ENCODE measurements at regions not wholly inside any gene's neighbourhood (a gene's known extent, or its start where the extent isn't known, plus 50 kb on each side); places are given as distances from the start of the nearest gene placed in this dataset.

DNA sequence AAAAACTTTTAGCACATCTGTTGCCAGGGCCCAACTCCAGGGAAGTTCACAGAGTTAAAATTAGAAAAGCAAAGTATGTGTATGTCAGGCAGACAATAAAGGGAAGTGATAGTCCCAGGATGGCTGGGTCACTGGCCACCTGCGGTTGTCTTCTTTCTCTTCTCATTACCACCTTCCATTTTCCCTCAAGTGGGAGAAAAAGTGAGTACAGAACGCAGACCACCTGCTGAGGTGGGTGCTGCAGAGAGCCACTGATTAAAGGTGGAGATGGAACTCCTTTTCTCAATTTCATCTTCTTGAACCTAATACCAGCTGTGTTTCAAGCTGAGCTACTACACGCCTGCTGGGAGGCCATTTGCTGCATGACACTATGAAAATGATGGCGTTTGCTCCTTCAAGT is 88.8 kb upstream of the PDE4B start:
- TF ChIP-seq CTCF (conservative IDR thresholded peaks at IDR 0.05; ENCODE audit: low read depth, low read length) = no peak
- TF ChIP-seq EZH2 (IDR thresholded peaks at IDR 0.05; ENCODE audit: borderline replicate concordance, low read depth, low read length, poor library complexity, severe bottlenecking) = no peak

Measured in A673 (cell line).